ENCODE measurements at regions not wholly inside any gene's neighbourhood (a gene's known extent, or its start where the extent isn't known, plus 50 kb on each side); places are given as distances from the start of the nearest gene placed in this dataset.
"Not testable (repeated sequence)": the region's sequence is repeated elsewhere in the genome, so short reads cannot be mapped to it uniquely, and the experiment has no call there.

DNA sequence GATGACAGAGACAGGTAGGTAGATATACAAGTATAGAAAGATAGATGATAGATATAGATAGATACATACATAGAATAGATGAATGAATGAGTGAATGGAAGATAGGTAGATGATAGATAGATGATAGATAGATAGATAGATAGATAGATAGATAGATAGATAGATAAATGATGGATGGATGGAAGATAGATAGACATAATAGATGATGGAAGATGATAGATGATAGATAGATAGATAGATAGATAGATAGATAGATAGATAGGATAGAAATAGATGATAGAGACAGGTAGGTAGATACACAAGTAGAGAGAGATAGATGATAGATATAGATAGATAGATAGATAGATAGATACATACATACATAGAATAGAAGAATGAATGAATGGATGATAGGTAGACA, 510.1 kb upstream of the AUTS2 start:
- H3K9ac ChIP-seq (ENCODE audit: low read length) = no peak overlapping the region
- H3K9me3 ChIP-seq (ENCODE audit: control insufficient read depth, low read length) = no peaks in the 10 kb centered on the region
- no peaks in the 10 kb centered on the region for H3K4me1 ChIP-seq (ENCODE audit: control insufficient read depth, insufficient read depth, low read length)
- no peaks in the 10 kb centered on the region for H3K27me3 ChIP-seq (ENCODE audit: control insufficient read depth, insufficient read depth, low read length)
- H3K36me3 ChIP-seq (ENCODE audit: control insufficient read depth, insufficient read depth, low read length) = no peaks in the 10 kb centered on the region
- no peak overlapping the region for H3K4me3 ChIP-seq (ENCODE audit: low read length)

- no peaks in the 10 kb centered on the region for H3K36me3 ChIP-seq (ENCODE audit: control insufficient read depth, insufficient read depth, low read length)
- H3K9ac ChIP-seq (ENCODE audit: low read length) = no peak overlapping the region
- no peaks in the 10 kb centered on the region for H3K4me1 ChIP-seq (ENCODE audit: control insufficient read depth, insufficient read depth, low read length)
- H3K4me3 ChIP-seq (ENCODE audit: low read length) = no peak overlapping the region
- H3K9me3 ChIP-seq (ENCODE audit: control insufficient read depth, low read length) = no peaks in the 10 kb centered on the region
- no peaks in the 10 kb centered on the region for H3K27me3 ChIP-seq (ENCODE audit: control insufficient read depth, insufficient read depth, low read length)
These were observed 507.3 kb upstream of the AUTS2 start for GRCh38 chr7:69090936-69091335.

DNA sequence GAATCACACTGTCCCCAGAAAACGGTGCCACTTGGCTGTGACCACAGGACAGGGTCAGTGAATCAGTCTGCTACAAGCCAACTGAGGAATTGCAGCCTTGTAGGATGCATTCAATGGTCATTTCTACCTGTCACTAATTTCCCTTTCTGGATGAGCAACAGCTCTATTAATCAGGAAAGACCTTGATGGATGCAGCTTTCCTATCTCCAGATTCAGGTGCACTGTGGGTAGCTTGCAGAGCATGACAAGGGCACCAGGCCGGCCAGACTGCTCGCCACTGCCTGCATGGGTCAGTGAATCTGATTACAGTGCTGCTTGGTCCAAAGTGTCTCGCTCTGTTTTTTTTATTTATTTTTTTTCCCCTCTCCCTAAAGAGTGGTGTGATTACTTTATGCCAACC, 506.8 kb upstream of the AUTS2 start:
- Histone ChIP-seq H3K36me3 (ENCODE audit: control insufficient read depth, insufficient read depth, low read length) (no peaks in the 10 kb centered on the region), H3K27me3 (ENCODE audit: control insufficient read depth, insufficient read depth, low read length) (no peaks in the 10 kb centered on the region), H3K4me3 (ENCODE audit: low read length) (no peak overlapping the region), H3K9me3 (ENCODE audit: control insufficient read depth, low read length) (no peaks in the 10 kb centered on the region), H3K4me1 (ENCODE audit: control insufficient read depth, insufficient read depth, low read length) (no peaks in the 10 kb centered on the region), H3K9ac (ENCODE audit: low read length) (no peak overlapping the region)

GRCh38 chr7:69095127-69095526, 503.1 kb upstream of the AUTS2 start:
- Histone ChIP-seq H3K27me3 (ENCODE audit: control insufficient read depth, insufficient read depth, low read length) (no peaks in the 10 kb centered on the region), H3K4me3 (ENCODE audit: low read length) (no peak overlapping the region), H3K9ac (ENCODE audit: low read length) (no peak overlapping the region), H3K36me3 (ENCODE audit: control insufficient read depth, insufficient read depth, low read length) (no peaks in the 10 kb centered on the region), H3K9me3 (ENCODE audit: control insufficient read depth, low read length) (no peaks in the 10 kb centered on the region), H3K4me1 (ENCODE audit: control insufficient read depth, insufficient read depth, low read length) (no peaks in the 10 kb centered on the region)

- Histone ChIP-seq H3K9me3 (ENCODE audit: control insufficient read depth, low read length) (no peaks in the 10 kb centered on the region), H3K36me3 (ENCODE audit: control insufficient read depth, insufficient read depth, low read length) (no peaks in the 10 kb centered on the region), H3K4me1 (ENCODE audit: control insufficient read depth, insufficient read depth, low read length) (no peaks in the 10 kb centered on the region), H3K27me3 (ENCODE audit: control insufficient read depth, insufficient read depth, low read length) (no peaks in the 10 kb centered on the region), H3K4me3 (ENCODE audit: low read length) (no peak overlapping the region), H3K9ac (ENCODE audit: low read length) (no peak overlapping the region)
These were observed 502.6 kb upstream of the AUTS2 start for GRCh38 chr7:69095649-69096048.

- Histone ChIP-seq H3K9me3 (ENCODE audit: control insufficient read depth, low read length) (no peaks in the 10 kb centered on the region), H3K36me3 (ENCODE audit: control insufficient read depth, insufficient read depth, low read length) (no peaks in the 10 kb centered on the region), H3K4me1 (ENCODE audit: control insufficient read depth, insufficient read depth, low read length) (no peaks in the 10 kb centered on the region), H3K4me3 (ENCODE audit: low read length) (no peak overlapping the region), H3K27me3 (ENCODE audit: control insufficient read depth, insufficient read depth, low read length) (no peaks in the 10 kb centered on the region), H3K9ac (ENCODE audit: low read length) (no peak overlapping the region)
These were observed 494.3 kb upstream of the AUTS2 start for GRCh38 chr7:69104023-69104422.

- H3K4me3 ChIP-seq (ENCODE audit: low read length) = no peak overlapping the region
- H3K9ac ChIP-seq (ENCODE audit: low read length) = no peak overlapping the region
- H3K9me3 ChIP-seq (ENCODE audit: control insufficient read depth, low read length) = no peaks in the 10 kb centered on the region
- H3K36me3 ChIP-seq (ENCODE audit: control insufficient read depth, insufficient read depth, low read length) = no peaks in the 10 kb centered on the region
- H3K4me1 ChIP-seq (ENCODE audit: control insufficient read depth, insufficient read depth, low read length) = no peaks in the 10 kb centered on the region
- H3K27me3 ChIP-seq (ENCODE audit: control insufficient read depth, insufficient read depth, low read length) = no peaks in the 10 kb centered on the region
These were observed 493.2 kb upstream of the AUTS2 start for GRCh38 chr7:69105092-69105491.

DNA sequence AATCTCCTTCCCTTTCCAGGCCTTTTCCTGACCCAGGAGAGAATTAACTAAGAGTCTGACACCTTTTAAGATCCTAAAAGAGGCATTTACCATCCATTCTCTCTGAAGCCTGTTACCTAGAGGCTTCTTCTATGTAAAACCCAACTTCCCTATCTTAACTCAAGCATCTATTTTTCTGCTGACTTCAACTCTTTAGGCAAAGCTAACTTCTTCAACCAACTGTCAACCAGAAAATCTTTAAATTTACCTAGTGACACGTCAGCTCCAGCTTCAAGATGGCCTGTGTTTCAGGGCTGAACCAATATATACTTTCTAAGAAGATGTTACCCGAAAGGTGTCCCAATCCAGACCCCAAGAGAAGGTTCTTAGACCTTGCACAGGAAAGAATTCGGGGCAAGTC, 492.3 kb upstream of the AUTS2 start:
- H3K4me3 ChIP-seq (ENCODE audit: low read length) = no peak overlapping the region
- H3K36me3 ChIP-seq (ENCODE audit: control insufficient read depth, insufficient read depth, low read length) = no peaks in the 10 kb centered on the region
- no peaks in the 10 kb centered on the region for H3K9me3 ChIP-seq (ENCODE audit: control insufficient read depth, low read length)
- H3K4me1 ChIP-seq (ENCODE audit: control insufficient read depth, insufficient read depth, low read length) = no peaks in the 10 kb centered on the region
- no peaks in the 10 kb centered on the region for H3K27me3 ChIP-seq (ENCODE audit: control insufficient read depth, insufficient read depth, low read length)
- H3K9ac ChIP-seq (ENCODE audit: low read length) = no peak overlapping the region

GRCh38 chr7:69106449-69106848, 491.8 kb upstream of the AUTS2 start:
- not testable (repeated sequence) for H3K4me3 ChIP-seq (ENCODE audit: low read length); H3K36me3 ChIP-seq (ENCODE audit: control insufficient read depth, insufficient read depth, low read length); H3K9ac ChIP-seq (ENCODE audit: low read length); H3K4me1 ChIP-seq (ENCODE audit: control insufficient read depth, insufficient read depth, low read length); H3K9me3 ChIP-seq (ENCODE audit: control insufficient read depth, low read length); H3K27me3 ChIP-seq (ENCODE audit: control insufficient read depth, insufficient read depth, low read length)

DNA sequence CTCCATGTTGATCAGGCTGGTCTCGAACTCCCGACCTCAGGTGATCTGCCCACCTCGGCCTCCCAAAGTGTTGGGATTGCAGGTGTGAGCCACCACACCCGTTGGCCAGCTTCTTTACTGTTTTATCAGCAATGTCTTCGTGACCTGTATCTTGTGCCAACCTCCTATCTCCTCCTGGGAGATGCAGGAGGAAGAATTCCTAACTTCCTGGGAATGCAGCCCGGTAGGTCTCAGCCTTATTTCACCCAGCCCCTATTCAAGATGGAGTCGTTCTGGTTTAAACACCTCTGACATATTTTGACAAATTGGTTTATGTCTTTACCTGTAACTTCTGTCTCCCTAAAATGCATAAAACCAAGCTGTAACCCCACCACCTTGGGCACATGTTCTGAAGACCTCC, 491.3 kb upstream of the AUTS2 start:
- H3K9ac ChIP-seq (ENCODE audit: low read length); H3K27me3 ChIP-seq (ENCODE audit: control insufficient read depth, insufficient read depth, low read length); H3K4me3 ChIP-seq (ENCODE audit: low read length); H3K9me3 ChIP-seq (ENCODE audit: control insufficient read depth, low read length); H3K36me3 ChIP-seq (ENCODE audit: control insufficient read depth, insufficient read depth, low read length); H3K4me1 ChIP-seq (ENCODE audit: control insufficient read depth, insufficient read depth, low read length): not testable (repeated sequence)

- Histone ChIP-seq H3K9me3 (ENCODE audit: control insufficient read depth, low read length) (no peaks in the 10 kb centered on the region), H3K27me3 (ENCODE audit: control insufficient read depth, insufficient read depth, low read length) (no peaks in the 10 kb centered on the region), H3K4me3 (ENCODE audit: low read length) (no peak overlapping the region), H3K4me1 (ENCODE audit: control insufficient read depth, insufficient read depth, low read length) (no peaks in the 10 kb centered on the region), H3K9ac (ENCODE audit: low read length) (no peak overlapping the region), H3K36me3 (ENCODE audit: control insufficient read depth, insufficient read depth, low read length) (no peaks in the 10 kb centered on the region)
These were observed 490.2 kb upstream of the AUTS2 start for GRCh38 chr7:69108097-69108496.

- Histone ChIP-seq H3K9ac (ENCODE audit: low read length) (no peak overlapping the region), H3K9me3 (ENCODE audit: control insufficient read depth, low read length) (no peaks in the 10 kb centered on the region), H3K4me3 (ENCODE audit: low read length) (no peak overlapping the region), H3K36me3 (ENCODE audit: control insufficient read depth, insufficient read depth, low read length) (no peaks in the 10 kb centered on the region), H3K4me1 (ENCODE audit: control insufficient read depth, insufficient read depth, low read length) (no peaks in the 10 kb centered on the region), H3K27me3 (ENCODE audit: control insufficient read depth, insufficient read depth, low read length) (no peaks in the 10 kb centered on the region)
These were observed 489.0 kb upstream of the AUTS2 start for GRCh38 chr7:69109246-69109645.

- H3K4me1 ChIP-seq (ENCODE audit: control insufficient read depth, insufficient read depth, low read length) = no peaks in the 10 kb centered on the region
- H3K9ac ChIP-seq (ENCODE audit: low read length) = no peak overlapping the region
- no peaks in the 10 kb centered on the region for H3K36me3 ChIP-seq (ENCODE audit: control insufficient read depth, insufficient read depth, low read length)
- no peak overlapping the region for H3K4me3 ChIP-seq (ENCODE audit: low read length)
- H3K9me3 ChIP-seq (ENCODE audit: control insufficient read depth, low read length) = no peaks in the 10 kb centered on the region
- no peaks in the 10 kb centered on the region for H3K27me3 ChIP-seq (ENCODE audit: control insufficient read depth, insufficient read depth, low read length)
These were observed 488.4 kb upstream of the AUTS2 start for GRCh38 chr7:69109879-69110278.
